Spinal cord (tissue), 9 donors: ENCODE measurements at regions not wholly inside any gene's neighbourhood (a gene's known extent, or its start where the extent isn't known, plus 50 kb on each side); places are given as distances from the start of the nearest gene placed in this dataset.

Experiments used
- DNase-seq, 6 donors: peaks; one replicate each; pipeline versions ENCODE4 v3.0.0 to v3.0.0-alpha.2; 2013 to 2015; ENCODE audit warnings: low spot score in 6 of 6, low read depth in 4 of 6
- H3K27ac ChIP-seq: one replicate; pipeline ENCODE4 v1.5.1; 2013; ENCODE audit warnings: low read depth, low read length, control low read depth
- H3K27me3 ChIP-seq: one replicate; pipeline ENCODE4 v1.6.1; 2013; ENCODE audit warnings: low read length; ENCODE audit not compliant: control insufficient read depth, insufficient read depth
- H3K36me3 ChIP-seq: one replicate; pipeline ENCODE4 v1.6.1; 2013; ENCODE audit warnings: low read length; ENCODE audit not compliant: control insufficient read depth, insufficient read depth
- H3K4me1 ChIP-seq: one replicate; pipeline ENCODE4 v1.6.1; 2013; ENCODE audit warnings: low read length; ENCODE audit not compliant: control insufficient read depth, insufficient read depth
- H3K4me3 ChIP-seq: one replicate; pipeline ENCODE4 v1.5.1; 2013; ENCODE audit warnings: low read depth, low read length, control low read depth
- H3K9me3 ChIP-seq: one replicate; pipeline ENCODE4 v1.6.1; 2013; ENCODE audit warnings: low read length; ENCODE audit not compliant: control insufficient read depth, insufficient read depth
- WGBS: methylation state at CpG from one replicate; pipeline ENCODE4 v1.1.5; 2013; ENCODE audit warnings: missing lambda C conversion rate; ENCODE audit not compliant: insufficient coverage; 5-methylcytosine and 5-hydroxymethylcytosine counted together
- donor health status: healthy.

DNA sequence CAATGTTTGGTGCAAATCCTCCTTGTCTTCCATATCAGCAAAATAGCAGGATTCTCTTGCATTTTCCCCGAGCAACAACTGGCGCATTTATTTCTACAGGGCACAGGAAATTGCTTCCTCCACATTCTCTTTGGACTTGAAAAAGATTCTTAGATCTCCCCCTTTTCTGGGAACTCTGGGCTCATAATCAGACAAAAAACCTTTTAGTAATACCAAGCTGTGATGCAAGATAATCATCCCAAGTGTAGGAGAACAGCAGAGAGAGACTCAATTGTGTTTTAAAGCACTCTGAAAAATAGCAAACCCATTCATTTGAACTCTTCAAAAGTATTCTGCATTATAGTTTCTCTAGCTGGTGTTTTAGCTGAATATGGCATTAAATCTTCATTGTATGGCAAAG is 419.6 kb upstream of the NPVF start:
- Histone ChIP-seq H3K4me3 (no peak overlapping the region), H3K4me1 (no peaks in the 10 kb centered on the region), H3K9me3 (no peaks in the 10 kb centered on the region), H3K27ac (no peak overlapping the region), H3K27me3 (no peaks in the 10 kb centered on the region), H3K36me3 (no peaks in the 10 kb centered on the region)
- no peak for DNase-seq
- WGBS: 92% methylated on average over 2 of the region's 2 CpGs

DNA sequence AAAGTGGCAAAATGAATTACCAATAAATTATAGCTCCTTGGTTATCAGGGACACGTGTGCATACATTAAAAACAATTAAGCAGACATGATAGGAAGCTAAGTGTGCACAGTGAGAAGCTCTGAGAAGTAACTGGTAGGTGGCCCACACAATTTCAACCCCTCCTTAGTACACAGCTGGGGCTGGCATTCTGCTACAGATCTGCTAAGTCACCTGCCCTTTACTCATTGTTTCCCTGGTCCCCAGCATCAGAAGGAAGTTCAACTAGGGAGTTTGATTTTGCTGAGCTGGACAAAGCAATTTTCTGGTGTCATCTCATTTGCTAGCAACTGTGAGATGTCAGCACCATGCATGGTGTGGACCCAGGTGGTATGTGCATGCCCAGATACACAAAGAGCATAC is 424.1 kb upstream of the NPVF start:
- no peaks in the 10 kb centered on the region for H3K4me1 ChIP-seq
- no peak for DNase-seq
- H3K27ac ChIP-seq: no peak overlapping the region
- H3K36me3 ChIP-seq: no peaks in the 10 kb centered on the region
- no peak overlapping the region for H3K4me3 ChIP-seq
- H3K27me3 ChIP-seq: no peaks in the 10 kb centered on the region
- no peaks in the 10 kb centered on the region for H3K9me3 ChIP-seq
- no CpG with 5 or more reads among the region's 1 CpG for WGBS

DNA sequence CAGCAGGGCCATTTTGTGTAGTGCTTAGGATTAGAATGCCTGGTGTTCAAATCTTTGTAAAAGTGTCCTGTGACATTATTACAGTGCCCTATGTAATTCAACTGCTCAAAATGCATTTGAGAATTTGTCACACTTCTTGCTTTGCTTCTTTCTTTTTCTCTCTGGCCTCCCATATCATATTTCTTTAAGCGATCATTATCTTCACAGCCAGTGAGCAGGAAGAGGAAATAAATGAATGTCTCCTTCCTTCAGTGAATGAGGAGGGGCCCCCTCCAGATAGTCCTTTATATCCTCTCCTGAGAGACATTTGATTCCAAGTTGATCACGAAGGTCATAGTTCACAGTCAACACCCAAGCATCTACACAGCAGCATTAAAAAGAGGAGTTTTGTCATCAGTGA is 425.1 kb upstream of the NPVF start:
- no CpG with 5 or more reads among the region's 2 CpGs for WGBS
- H3K27me3 ChIP-seq: no peaks in the 10 kb centered on the region
- no peaks in the 10 kb centered on the region for H3K36me3 ChIP-seq
- H3K27ac ChIP-seq: no peak overlapping the region
- peak in 1 of 6 donors; percentile 26 for DNase-seq
- H3K4me1 ChIP-seq: no peaks in the 10 kb centered on the region
- no peaks in the 10 kb centered on the region for H3K9me3 ChIP-seq
- no peak overlapping the region for H3K4me3 ChIP-seq

DNA sequence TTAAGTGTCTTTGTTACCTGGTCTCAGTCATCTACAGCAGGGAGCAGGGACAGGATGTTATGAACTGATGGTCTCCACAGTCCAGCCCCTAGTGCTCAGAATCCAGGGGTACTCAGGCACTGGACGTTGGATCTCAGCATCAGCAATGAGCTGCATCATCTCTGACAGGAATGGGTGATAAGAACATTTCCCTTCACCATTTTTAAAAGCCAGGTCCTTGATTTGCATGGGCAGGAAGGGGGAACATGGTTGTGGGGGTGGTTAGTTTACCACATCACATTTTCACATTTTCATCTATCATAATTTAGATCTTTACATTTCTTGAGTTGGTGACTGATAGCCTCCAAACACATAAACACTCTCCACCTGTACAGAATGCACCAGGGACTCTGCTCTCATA is 427.8 kb upstream of the NPVF start:
- no CpG with 5 or more reads among the region's 1 CpG for WGBS
- Histone ChIP-seq H3K9me3 (no peaks in the 10 kb centered on the region), H3K4me1 (no peaks in the 10 kb centered on the region), H3K4me3 (no peak overlapping the region), H3K36me3 (no peaks in the 10 kb centered on the region), H3K27me3 (peaks cover 2% of the 10 kb centered on the region), H3K27ac (no peak overlapping the region)
- DNase-seq: no peak

DNA sequence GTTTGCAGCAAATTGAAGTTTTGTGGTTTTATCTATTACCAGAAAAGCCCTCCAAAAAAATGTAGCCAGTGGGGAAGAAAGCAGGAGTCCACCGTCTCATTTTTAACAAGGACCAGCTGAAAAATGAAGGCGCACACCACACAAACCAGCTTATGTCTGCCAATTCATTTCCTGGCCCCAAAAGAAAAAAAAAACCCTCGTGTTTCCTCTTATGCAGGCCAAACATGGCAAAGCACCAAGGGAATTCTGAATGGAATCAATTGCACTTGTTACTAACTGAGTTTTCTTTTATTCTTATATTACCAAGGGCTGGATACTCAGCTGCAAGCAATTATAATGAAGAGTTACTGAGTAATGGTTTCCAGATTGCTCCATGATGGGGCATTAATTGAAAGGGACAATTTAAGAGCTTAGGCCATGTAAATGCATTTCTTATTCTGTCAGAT is 428.3 kb upstream of the NPVF start:
- H3K27ac ChIP-seq: no peak overlapping the region
- no peaks in the 10 kb centered on the region for H3K9me3 ChIP-seq
- H3K4me1 ChIP-seq: no peaks in the 10 kb centered on the region
- H3K27me3 ChIP-seq: peaks cover 2% of the 10 kb centered on the region
- no peak overlapping the region for H3K4me3 ChIP-seq
- 13% methylated on average over 1 of the region's 3 CpGs for WGBS
- no peaks in the 10 kb centered on the region for H3K36me3 ChIP-seq
- peak in 3 of 6 donors; percentile 27 to 92 (median 66) for DNase-seq

DNA sequence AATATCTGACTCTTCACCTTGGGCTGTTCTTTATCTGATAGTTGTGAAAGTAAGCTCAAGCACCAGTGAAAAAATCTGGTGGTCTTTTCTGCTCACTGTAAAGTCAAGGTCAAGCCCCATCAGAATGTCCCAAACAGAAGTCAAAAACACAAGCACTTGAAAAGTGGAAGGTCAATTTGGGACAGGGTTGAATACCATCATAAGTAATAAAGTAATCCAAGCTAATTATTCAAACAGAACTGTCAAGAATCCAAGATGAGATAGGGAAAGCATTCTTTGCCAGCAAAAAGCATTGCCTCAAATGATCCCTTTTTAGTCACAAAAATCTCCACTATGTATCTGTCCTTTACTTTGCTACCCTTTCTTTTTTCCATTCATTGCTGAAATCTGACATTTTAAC is 430.1 kb upstream of the NPVF start:
- Histone ChIP-seq H3K27me3 (peaks cover 6% of the 10 kb centered on the region), H3K27ac (no peak overlapping the region), H3K9me3 (no peaks in the 10 kb centered on the region), H3K4me3 (no peak overlapping the region), H3K4me1 (peaks cover 5% of the 10 kb centered on the region), H3K36me3 (no peaks in the 10 kb centered on the region)
- no peak for DNase-seq

DNA sequence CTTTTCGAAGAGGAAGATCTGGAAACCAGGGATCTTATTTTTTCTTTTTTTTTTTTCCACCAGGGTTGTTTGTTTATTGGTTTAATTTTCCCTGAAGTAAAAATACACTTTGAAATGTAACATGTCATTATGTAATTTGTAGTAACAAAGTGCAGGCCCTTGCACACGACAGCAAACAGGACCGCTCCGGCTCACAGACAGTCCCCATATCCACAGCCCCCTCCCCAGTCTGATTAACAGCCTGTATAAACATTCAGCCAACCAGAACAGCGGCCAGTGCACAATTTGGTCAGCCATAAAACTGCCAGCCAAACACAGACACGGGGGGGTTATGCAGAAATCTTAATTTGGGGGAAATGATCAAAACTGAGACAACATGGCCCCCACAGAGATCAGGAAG is 431.6 kb upstream of the NPVF start:
- H3K36me3 ChIP-seq: no peaks in the 10 kb centered on the region
- no peak overlapping the region for H3K4me3 ChIP-seq
- H3K27ac ChIP-seq: no peak overlapping the region
- H3K9me3 ChIP-seq: no peaks in the 10 kb centered on the region
- H3K4me1 ChIP-seq: peaks cover 5% of the 10 kb centered on the region
- WGBS: 80% methylated on average over 1 of the region's 6 CpGs
- H3K27me3 ChIP-seq: peaks cover 8% of the 10 kb centered on the region
- DNase-seq: no peak

DNA sequence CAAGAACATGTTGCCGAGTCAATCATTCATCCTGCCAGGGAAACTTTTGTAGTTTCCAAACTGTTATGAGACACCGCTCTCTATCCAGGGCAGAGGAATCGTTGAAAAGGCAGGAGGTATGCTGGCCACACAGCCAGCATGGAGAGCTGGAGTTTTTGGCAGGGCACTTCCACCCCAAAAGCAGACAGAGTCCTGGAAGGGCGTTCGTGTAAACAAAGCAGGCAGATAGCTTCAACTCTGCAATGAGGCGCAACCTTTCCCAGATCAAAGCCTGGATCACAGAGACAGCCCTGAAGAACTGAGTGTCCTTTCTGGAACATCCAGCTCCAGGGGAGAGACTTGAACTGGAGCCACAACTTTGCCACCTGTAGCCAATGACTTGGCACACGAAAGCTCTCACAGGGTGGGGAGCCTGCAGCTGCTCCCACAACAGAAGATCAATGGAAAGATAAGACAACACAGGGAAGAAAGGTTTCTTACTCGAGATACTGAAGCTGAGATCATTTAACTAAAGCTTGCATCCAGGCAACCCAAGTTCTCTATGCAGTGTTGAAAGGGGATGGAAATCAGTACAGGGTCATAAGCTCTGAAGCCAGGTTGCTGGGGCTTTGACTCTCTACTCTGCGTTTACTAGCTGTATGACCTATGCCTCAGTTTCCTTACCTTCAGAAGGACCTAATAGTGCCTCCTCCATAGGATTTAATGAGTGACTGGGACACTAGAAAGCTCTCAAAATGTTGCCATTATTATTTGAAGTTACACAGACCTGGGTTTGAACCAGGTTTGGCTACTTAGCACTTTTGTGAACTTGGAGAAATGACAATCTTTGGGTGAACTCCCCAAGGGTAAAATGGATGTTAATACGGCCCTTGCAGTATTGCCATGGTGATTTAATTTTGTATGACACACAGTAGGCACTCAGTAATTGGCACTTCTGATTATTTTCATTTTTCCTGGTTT is 434.8 kb upstream of the NPVF start:
- Histone ChIP-seq H3K4me1 (peaks cover 5% of the 10 kb centered on the region), H3K27me3 (peaks cover 19% of the 10 kb centered on the region)

DNA sequence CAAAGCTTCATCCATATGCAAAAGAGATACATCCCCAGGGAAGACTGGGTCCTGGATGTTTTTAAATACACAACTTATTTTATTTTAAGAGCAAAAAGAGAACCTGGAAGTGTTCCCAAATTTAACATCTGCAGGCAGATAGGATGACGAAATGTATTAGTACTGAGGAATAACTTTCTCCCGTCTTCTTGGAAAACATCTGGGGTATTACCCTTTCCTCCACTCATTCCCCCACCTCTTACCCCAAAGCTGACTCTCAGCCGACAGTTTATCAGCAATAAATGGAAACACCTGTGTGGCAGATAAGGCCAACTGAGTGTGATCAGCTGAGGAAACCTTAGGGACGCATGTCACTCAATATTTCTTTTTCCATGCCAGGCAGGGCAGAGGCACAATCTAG is 435.6 kb upstream of the NPVF start:
- Histone ChIP-seq H3K27ac (no peak overlapping the region), H3K9me3 (no peaks in the 10 kb centered on the region), H3K4me3 (no peak overlapping the region), H3K36me3 (no peaks in the 10 kb centered on the region), H3K27me3 (peaks cover 19% of the 10 kb centered on the region), H3K4me1 (peaks cover 9% of the 10 kb centered on the region)
- WGBS: 82% methylated on average over 1 of the region's 4 CpGs
- DNase-seq: no peak

More for the DNA sequence above, 434.8 kb upstream of the NPVF start:
- Histone ChIP-seq H3K27ac (no peak overlapping the region), H3K9me3 (no peaks in the 10 kb centered on the region), H3K4me3 (no peak overlapping the region), H3K36me3 (no peaks in the 10 kb centered on the region)
- 48% methylated on average over 8 of the region's 10 CpGs for WGBS
- no peak for DNase-seq

DNA sequence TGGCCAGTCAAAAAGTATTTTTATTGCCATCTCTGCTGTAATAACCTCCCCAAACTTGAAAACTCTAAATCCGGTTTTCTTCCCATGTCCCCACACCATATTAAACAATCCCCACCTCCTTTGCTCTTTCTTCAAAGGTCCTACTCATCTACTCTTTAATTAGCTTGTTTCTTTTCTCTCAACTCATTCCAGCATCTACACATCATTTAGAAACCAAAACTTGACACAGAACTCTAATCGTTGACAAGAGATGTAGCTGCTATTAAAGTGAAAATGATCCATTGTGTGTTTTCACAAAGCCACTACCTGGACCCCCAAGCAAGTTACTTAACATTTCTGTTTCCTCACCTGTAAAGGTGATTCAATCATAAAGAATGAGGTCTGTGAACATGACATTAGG is 436.3 kb upstream of the NPVF start:
- H3K4me1 ChIP-seq: peaks cover 12% of the 10 kb centered on the region
- no peaks in the 10 kb centered on the region for H3K36me3 ChIP-seq
- H3K27me3 ChIP-seq: peaks cover 19% of the 10 kb centered on the region
- DNase-seq: no peak
- no peak overlapping the region for H3K4me3 ChIP-seq
- no peak overlapping the region for H3K27ac ChIP-seq
- WGBS: 85% methylated on average over 1 of the region's 2 CpGs
- H3K9me3 ChIP-seq: no peaks in the 10 kb centered on the region
